ENCODE measurements at regions not wholly inside any gene's neighbourhood (a gene's known extent, or its start where the extent isn't known, plus 50 kb on each side); places are given as distances from the start of the nearest gene placed in this dataset.

DNA sequence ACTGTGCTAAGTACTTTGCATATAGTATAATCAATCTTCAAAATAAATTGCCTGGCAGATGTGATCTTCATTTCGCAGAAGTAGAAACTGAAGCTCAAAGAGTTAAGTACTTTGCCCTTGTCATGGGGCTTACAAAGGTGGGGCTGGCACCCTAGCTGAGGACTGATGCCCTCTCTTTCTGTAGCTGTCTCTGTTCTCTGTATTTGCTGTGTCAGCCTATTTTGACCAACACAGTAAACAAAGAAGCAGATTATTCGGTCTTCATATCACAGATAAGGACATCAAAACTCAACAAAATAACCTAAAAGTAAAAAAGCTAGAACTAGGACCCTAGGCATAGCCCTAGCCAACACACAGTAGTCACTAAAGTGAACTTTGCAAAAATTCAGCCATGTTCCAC is 570.5 kb upstream of the TENM3 start:
- no peak for TF ChIP-seq POLR2A (IDR thresholded peaks at IDR 0.05; ENCODE audit: low read depth, low read length)
- DNase-seq (ENCODE audit: insufficient read length, low spot score) (no peak), FAIRE-seq (no peak)

GRCh38 chr4:181674315-181674875 is 568.8 kb upstream of the TENM3 start:
- DNase-seq (ENCODE audit: insufficient read length, low spot score) (no peak), FAIRE-seq (no peak)
- no peak for TF ChIP-seq POLR2A (IDR thresholded peaks at IDR 0.05; ENCODE audit: low read depth, low read length)

DNA sequence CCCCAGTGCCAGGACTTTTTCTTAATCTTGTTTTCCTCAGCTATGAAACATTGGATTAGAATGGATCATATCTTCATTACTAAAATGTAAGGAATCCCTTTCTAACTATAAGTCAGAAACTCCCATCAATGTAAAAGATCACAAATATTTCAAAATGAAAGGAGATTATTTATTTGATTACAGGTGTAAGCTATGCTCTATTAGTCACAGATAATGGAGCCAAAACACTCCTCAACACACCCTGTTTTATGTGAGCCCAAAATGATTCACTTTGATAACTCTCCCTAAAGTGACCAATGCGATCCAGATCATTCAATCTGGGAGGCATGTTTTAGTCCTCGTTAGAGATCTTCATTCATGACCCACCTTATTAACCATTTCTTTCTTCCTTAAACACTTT is 566.7 kb upstream of the TENM3 start:
- FAIRE-seq: no peak
- no peak for DNase-seq (ENCODE audit: insufficient read length, low spot score)
- TF ChIP-seq POLR2A (IDR thresholded peaks at IDR 0.05; ENCODE audit: low read depth, low read length): no peak

- FAIRE-seq: no peak
- TF ChIP-seq POLR2A (IDR thresholded peaks at IDR 0.05; ENCODE audit: low read depth, low read length): no peak
- no peak for DNase-seq (ENCODE audit: insufficient read length, low spot score)
Observed at GRCh38 chr4:181677201-181677600, 566.0 kb upstream of the TENM3 start.

DNA sequence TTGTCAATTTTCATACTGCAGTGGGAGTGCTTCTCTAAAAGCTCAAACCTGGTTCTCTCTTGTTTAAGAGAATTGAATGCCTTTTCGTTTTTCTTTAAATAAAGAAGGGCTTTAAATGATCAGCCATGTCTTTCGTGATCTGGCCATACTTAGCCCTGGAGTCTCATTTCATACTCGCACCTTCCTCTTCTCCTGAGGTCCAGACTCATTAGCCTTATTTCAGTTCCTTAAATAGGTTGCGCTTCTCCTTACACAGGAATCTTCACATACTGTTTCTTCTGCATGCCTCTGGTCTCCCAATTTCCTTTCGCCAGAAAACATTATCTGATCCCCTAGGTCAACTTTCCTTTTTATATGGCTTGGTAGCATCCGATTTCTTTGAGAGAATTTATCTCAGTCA is 565.6 kb upstream of the TENM3 start:
- TF ChIP-seq POLR2A (IDR thresholded peaks at IDR 0.05; ENCODE audit: low read depth, low read length): no peak
- FAIRE-seq (no peak), DNase-seq (ENCODE audit: insufficient read length, low spot score) (no peak)

DNA sequence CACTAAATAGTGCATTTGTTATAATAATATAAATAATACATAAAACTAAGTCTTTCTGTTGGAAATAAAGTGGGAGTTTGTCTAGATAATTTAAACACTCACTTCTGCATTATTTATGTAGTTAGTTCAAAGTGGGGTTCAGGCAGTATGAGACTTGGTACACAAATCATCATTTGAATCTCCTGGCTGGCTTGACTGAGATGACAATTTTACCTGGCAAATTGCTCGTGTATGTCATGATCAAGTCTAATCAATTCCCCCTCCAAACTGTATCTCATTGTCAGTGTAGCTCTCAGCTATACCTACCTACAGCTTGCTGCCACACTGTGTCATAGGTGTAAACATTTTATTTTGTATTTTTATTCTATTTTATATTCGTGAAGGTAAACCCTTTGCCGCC is 563.4 kb upstream of the TENM3 start:
- DNase-seq (ENCODE audit: insufficient read length, low spot score) (no peak), FAIRE-seq (no peak)
- TF ChIP-seq POLR2A (IDR thresholded peaks at IDR 0.05; ENCODE audit: low read depth, low read length): no peak

DNA sequence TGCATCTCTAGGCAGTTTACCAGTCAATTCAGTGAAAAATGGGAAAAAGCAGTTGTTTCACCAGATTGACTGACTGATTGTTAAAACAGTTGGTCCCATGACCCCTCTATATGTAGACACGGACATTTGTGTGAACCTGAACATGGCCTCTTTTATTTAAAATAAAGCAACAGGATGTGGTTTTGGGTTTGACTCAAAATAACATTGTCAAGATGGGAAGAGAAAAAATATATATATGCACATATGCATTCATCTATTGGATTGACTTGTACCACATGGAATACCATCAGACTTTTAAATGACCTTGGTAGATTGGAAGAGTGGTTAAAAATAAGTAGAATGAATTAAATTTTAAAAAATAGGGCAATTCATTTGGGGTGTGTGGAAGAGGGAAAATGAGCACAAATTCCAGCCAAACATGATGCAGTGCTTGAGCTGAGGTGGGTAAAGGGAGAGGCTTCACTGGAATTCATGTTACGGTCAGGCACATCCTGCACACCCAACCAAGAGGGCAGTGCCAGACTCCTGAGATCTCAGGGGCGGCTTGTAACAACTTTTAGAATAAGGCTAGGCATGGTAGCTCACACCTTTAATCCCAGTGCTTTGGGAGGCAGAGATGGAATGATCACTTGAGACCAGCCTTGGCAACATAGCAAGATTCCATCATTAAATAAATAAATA is 560.7 kb upstream of the TENM3 start:
- FAIRE-seq (no peak), DNase-seq (ENCODE audit: insufficient read length, low spot score) (no peak)
- no peak for TF ChIP-seq POLR2A (IDR thresholded peaks at IDR 0.05; ENCODE audit: low read depth, low read length)

DNA sequence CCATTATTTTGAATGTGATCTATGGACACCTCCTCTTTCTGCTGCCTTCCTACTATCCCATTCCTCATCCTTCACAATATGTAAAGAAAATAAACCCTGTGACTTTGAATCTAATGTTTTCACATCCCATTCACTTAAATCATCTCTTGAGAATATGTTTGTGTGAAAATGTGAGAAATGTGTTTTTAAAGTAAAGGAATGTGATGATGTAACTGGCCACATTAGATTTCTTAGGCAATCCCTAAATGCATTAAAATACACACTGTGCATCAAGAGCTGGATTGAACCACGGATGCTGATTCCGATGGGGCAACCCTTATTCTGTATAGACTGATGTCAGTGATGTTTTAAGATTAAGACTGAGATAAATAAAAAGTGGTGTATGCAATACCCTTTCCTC is 558.9 kb upstream of the TENM3 start:
- TF ChIP-seq POLR2A (IDR thresholded peaks at IDR 0.05; ENCODE audit: low read depth, low read length): no peak
- DNase-seq (ENCODE audit: insufficient read length, low spot score): no peak
- no peak for FAIRE-seq

DNA sequence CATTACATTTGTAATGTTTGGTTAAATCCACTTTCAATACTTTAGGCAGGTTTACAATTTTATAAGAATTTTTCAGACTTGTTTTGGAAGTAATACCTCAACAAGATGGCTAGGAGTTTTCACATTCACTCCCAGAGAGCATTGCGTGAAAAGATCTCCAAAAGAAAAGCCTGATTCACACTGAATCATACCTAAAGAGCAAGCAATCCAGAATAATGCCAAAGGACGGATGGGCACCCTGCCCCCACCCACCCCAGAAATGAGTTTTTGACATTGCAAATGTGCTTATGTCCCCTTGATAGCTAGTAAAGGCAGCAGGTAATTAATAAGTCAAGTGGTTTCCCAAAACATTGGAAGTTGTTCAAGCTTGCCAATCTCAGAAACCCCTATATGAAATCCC is 557.7 kb upstream of the TENM3 start:
- no peak for TF ChIP-seq POLR2A (IDR thresholded peaks at IDR 0.05; ENCODE audit: low read depth, low read length)
- FAIRE-seq (no peak), DNase-seq (ENCODE audit: insufficient read length, low spot score) (no peak)

GRCh38 chr4:181685911-181686310 is 557.3 kb upstream of the TENM3 start:
- FAIRE-seq: peak; percentile 43
- DNase-seq (ENCODE audit: insufficient read length, low spot score): peak; percentile 15
- no peak for TF ChIP-seq POLR2A (IDR thresholded peaks at IDR 0.05; ENCODE audit: low read depth, low read length)

- FAIRE-seq (no peak), DNase-seq (ENCODE audit: insufficient read length, low spot score) (no peak)
Observed at GRCh38 chr4:181687116-181687515, 556.1 kb upstream of the TENM3 start.

DNA sequence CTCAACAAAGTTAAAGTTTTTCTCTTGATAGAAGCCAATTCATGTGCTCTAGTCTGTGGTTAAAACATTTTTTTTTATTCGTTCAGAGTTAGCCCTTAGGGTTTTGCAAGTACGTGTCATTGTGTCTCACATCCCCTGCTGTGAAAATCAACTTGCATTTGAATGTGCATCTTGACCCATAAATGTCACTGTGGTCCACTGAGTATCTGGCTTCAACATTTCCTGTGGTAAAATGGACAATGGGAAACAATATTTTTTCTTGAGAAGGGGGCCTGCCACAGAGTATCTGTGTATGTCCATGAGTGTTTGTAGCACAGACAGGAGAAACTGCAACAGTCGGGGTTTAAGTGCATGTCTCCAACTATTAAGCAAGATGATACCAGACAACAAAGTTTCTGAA is 554.8 kb upstream of the TENM3 start:
- no peak for TF ChIP-seq POLR2A (IDR thresholded peaks at IDR 0.05; ENCODE audit: low read depth, low read length)
- FAIRE-seq (peak; percentile 38), DNase-seq (ENCODE audit: insufficient read length, low spot score) (no peak)

More at GRCh38 chr4:181687116-181687515, 556.1 kb upstream of the TENM3 start:
- TF ChIP-seq POLR2A (IDR thresholded peaks at IDR 0.05; ENCODE audit: low read depth, low read length): no peak

DNA sequence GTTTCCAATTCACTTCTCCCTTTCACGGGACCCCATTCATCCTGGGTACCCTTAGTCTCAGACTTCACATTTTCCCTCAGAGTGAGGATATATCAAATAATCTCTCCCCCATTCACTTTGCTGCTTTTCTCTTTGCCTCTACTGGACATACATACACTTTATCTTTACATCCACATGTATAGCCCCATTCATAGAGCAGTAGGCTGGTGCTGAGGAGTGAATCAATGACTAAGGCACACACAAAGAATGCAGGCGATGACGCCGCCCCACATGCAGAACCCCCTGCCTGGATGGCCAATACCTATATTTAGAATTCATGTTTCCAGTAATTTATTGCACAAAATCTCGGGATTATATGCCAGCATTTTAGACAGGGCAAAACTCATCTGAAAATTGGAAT is 554.3 kb upstream of the TENM3 start:
- DNase-seq (ENCODE audit: insufficient read length, low spot score) (peak; percentile 7), FAIRE-seq (no peak)
- no peak for TF ChIP-seq POLR2A (IDR thresholded peaks at IDR 0.05; ENCODE audit: low read depth, low read length)

- TF ChIP-seq POLR2A (IDR thresholded peaks at IDR 0.05; ENCODE audit: low read depth, low read length): no peak
- no peak for FAIRE-seq
- no peak for DNase-seq (ENCODE audit: insufficient read length, low spot score)
Observed at GRCh38 chr4:181690498-181690897, 552.7 kb upstream of the TENM3 start.

DNA sequence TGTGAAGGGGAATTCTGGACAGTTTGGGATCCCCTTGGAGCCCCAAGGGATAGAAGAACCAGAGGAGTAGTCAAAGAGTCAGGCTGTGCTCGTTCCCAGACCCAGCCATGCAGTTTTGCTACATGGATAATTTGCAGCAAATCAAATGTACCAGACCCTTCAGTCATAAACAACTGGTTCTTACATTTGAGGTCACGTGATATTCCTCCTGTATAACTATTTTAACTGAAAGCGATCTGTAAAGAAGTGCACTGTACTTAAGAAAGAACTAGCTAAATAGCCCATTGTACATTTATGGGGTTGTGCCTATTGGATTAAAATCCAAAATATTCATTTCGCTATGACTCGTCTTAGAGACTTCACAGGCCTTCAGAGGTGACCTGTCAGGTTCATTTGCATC is 550.2 kb upstream of the TENM3 start:
- no peak for TF ChIP-seq POLR2A (IDR thresholded peaks at IDR 0.05; ENCODE audit: low read depth, low read length)
- no peak for FAIRE-seq
- DNase-seq (ENCODE audit: insufficient read length, low spot score): no peak
